Natural killer cell (primary cell): ENCODE measurements at regions not wholly inside any gene's neighbourhood (a gene's known extent, or its start where the extent isn't known, plus 50 kb on each side); places are given as distances from the start of the nearest gene placed in this dataset.

ENCODE experiments used
- ATAC-seq, 3 donors: fragments of 150-1000 bp in 2 of 3; fragments of 200-7000 bp in 1 of 3; cut with Tn5 transposase; 1 replicate in 1 of 3; 2 replicates in 2 of 3; pipeline ENCODE4 v1.10.0; 2021; ENCODE audit warnings: mild to moderate bottlenecking in 2 of 3, moderate library complexity in 2 of 3
- DNase-seq, 2 donors: peaks; one replicate each; pipeline versions ENCODE4 v3.0.0 to v3.0.0-alpha.2; 2013 to 2021; ENCODE audit warnings: mixed read lengths in 1 of 2
- H3K27ac ChIP-seq: one replicate; pipeline ENCODE4 v1.5.1; 2013; ENCODE audit warnings: mild to moderate bottlenecking, low read length
- H3K27me3 ChIP-seq: one replicate; pipeline ENCODE4 v1.6.1; 2013; ENCODE audit warnings: low read length; ENCODE audit not compliant: control insufficient read depth, insufficient read depth
- H3K36me3 ChIP-seq: one replicate; pipeline ENCODE4 v1.6.1; 2013; ENCODE audit warnings: low read length; ENCODE audit not compliant: control insufficient read depth, insufficient read depth
- H3K4me1 ChIP-seq: one replicate; pipeline ENCODE4 v1.6.1; 2013; ENCODE audit warnings: low read length; ENCODE audit not compliant: control insufficient read depth, insufficient read depth
- H3K4me3 ChIP-seq: one replicate; pipeline ENCODE4 v1.5.1; 2013; ENCODE audit warnings: low read length
- H3K9me3 ChIP-seq: one replicate; pipeline ENCODE4 v1.6.1; 2013; ENCODE audit warnings: low read length; ENCODE audit not compliant: control insufficient read depth, insufficient read depth
- H3K27ac Mint-ChIP-seq, 2 donors: one replicate each; pipeline ENCODE4 v1.8.0; 2022; ENCODE audit warnings: mild to moderate bottlenecking in 2 of 2, mixed read lengths in 2 of 2, moderate library complexity in 1 of 2
- H3K27me3 Mint-ChIP-seq, 2 donors: one replicate each; pipeline ENCODE4 v1.8.0; 2022; ENCODE audit warnings: low read depth in 2 of 2, mixed read lengths in 2 of 2
- H3K36me3 Mint-ChIP-seq: one replicate; pipeline ENCODE4 v1.8.0; 2022; ENCODE audit warnings: mixed read lengths
- H3K4me1 Mint-ChIP-seq, 2 donors: one replicate each; pipeline ENCODE4 v1.8.0; 2022; ENCODE audit warnings: mixed read lengths in 2 of 2
- H3K4me3 Mint-ChIP-seq: one replicate; pipeline ENCODE4 v1.8.0; 2022; ENCODE audit warnings: mild to moderate bottlenecking, moderate library complexity, mixed read lengths
- H3K9me3 Mint-ChIP-seq, 2 donors: one replicate each; pipeline ENCODE4 v1.8.0; 2022; ENCODE audit warnings: mixed read lengths in 2 of 2
- WGBS: methylation state at CpG from one replicate; pipeline ENCODE4 v1.1.7; 2013; ENCODE audit warnings: missing lambda C conversion rate; ENCODE audit not compliant: insufficient coverage; 5-methylcytosine and 5-hydroxymethylcytosine counted together
- intact Hi-C: fragments of 100-400 bp; cut with micrococcal nuclease; formaldehyde crosslinking; loops from one replicate; pipeline ENCODE4 v1.14.2; 2022
- TF ChIP-seq, protein P1 (sequence below): fragments of 200-600 bp; IDR thresholded peaks from one replicate; pipeline ENCODE4 v1.8.0; 2022; ENCODE audit warnings: antibody characterized with exemption

- no peaks in the 10 kb centered on the region for H3K36me3 Mint-ChIP-seq
- ATAC-seq (no peak), DNase-seq (no peak)
- Histone ChIP-seq H3K27ac (no peak overlapping the region), H3K4me1 (no peaks in the 10 kb centered on the region), H3K36me3 (no peaks in the 10 kb centered on the region), H3K4me3 (no peak overlapping the region), H3K27me3 (peaks cover 2% of the 10 kb centered on the region), H3K9me3 (no peaks in the 10 kb centered on the region)
- peaks cover 12 to 21% of the 10 kb centered on the region in 2 donors for H3K27me3 Mint-ChIP-seq
- WGBS, result 43% methylated on average over 1 of the region's 1 CpG
- no peak overlapping the region for H3K4me3 Mint-ChIP-seq
- TF ChIP-seq, protein P1, sequence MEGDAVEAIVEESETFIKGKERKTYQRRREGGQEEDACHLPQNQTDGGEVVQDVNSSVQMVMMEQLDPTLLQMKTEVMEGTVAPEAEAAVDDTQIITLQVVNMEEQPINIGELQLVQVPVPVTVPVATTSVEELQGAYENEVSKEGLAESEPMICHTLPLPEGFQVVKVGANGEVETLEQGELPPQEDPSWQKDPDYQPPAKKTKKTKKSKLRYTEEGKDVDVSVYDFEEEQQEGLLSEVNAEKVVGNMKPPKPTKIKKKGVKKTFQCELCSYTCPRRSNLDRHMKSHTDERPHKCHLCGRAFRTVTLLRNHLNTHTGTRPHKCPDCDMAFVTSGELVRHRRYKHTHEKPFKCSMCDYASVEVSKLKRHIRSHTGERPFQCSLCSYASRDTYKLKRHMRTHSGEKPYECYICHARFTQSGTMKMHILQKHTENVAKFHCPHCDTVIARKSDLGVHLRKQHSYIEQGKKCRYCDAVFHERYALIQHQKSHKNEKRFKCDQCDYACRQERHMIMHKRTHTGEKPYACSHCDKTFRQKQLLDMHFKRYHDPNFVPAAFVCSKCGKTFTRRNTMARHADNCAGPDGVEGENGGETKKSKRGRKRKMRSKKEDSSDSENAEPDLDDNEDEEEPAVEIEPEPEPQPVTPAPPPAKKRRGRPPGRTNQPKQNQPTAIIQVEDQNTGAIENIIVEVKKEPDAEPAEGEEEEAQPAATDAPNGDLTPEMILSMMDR, result no peak
- H3K9me3 Mint-ChIP-seq, result no peaks in the 10 kb centered on the region
- H3K4me1 Mint-ChIP-seq, result peaks cover 0 to 2% of the 10 kb centered on the region in 2 donors
- intact Hi-C loops, result no loop called here
- no peak overlapping the region for H3K27ac Mint-ChIP-seq
Measured at GRCh38 chr5:86997516-86997915, 270.2 kb upstream of the RASA1 start.

DNA sequence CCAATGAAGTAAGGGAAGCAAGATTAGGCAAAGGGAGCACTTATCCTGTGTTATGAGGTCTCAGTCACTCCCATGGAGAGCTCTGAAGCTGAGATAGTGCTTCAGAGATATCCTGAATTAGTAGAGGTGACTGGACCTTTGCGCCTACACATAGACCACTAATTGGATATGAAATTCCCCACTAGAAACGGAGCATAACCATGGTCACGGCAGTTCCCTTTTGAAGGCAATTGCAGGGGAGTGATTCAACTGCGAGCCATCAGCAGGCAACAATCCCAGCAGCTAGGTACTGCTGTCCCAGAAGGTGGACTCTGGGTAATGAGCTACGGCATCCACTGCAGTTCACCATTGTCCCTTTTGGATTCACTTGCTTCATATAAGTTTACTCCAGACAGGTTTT lies 267.7 kb upstream of the RASA1 start:
- H3K9me3 Mint-ChIP-seq, result no peaks in the 10 kb centered on the region
- no peaks in the 10 kb centered on the region for H3K4me1 ChIP-seq
- H3K36me3 ChIP-seq, result no peaks in the 10 kb centered on the region
- WGBS, result 93% methylated on average over 5 of the region's 5 CpGs
- no peaks in the 10 kb centered on the region for H3K9me3 ChIP-seq
- DNase-seq (no peak), ATAC-seq (no peak)
- peaks cover 2% of the 10 kb centered on the region for H3K27me3 ChIP-seq
- H3K36me3 Mint-ChIP-seq, result no peaks in the 10 kb centered on the region
- no peak overlapping the region for H3K27ac Mint-ChIP-seq
- H3K4me3 Mint-ChIP-seq, result no peak overlapping the region
- peaks cover 12 to 21% of the 10 kb centered on the region in 2 donors for H3K27me3 Mint-ChIP-seq
- intact Hi-C loops, result no loop called here
- no peak overlapping the region for H3K4me3 ChIP-seq
- no peak overlapping the region for H3K27ac ChIP-seq
- TF ChIP-seq, protein P1, result no peak
- peaks cover 0 to 6% of the 10 kb centered on the region in 2 donors for H3K4me1 Mint-ChIP-seq

GRCh38 chr5:87002485-87002884 lies 265.2 kb upstream of the RASA1 start:
- TF ChIP-seq, protein P1, result no peak

DNA sequence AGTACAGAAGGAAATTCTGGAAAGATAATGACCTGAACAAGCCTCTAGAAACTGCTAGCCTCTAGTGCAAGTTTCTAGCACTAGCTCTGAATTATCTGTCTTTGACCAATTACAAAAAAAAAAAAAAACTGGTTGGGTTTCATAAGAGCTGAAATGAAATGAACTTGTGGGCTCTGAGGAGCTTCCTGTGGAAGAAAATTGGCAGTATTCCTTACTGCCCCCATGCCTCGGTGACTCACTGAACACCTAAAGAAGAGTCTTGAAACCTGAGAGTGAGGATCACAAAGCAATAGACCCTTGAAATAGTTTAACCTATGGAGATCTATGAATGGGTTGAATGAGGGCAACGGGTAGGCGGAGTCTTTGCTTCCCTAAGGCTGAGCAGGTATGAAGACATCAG lies 263.6 kb upstream of the RASA1 start:
- TF ChIP-seq, protein P1, result no peak
- H3K4me1 ChIP-seq, result no peaks in the 10 kb centered on the region
- Mint-ChIP-seq H3K9me3 (no peaks in the 10 kb centered on the region), H3K27ac (no peak overlapping the region), H3K4me1 (peaks cover 0 to 6% of the 10 kb centered on the region in 2 donors), H3K4me3 (no peak overlapping the region), H3K27me3 (no peaks in the 10 kb centered on the region), H3K36me3 (no peaks in the 10 kb centered on the region)
- intact Hi-C loops, result no loop called here
- no peaks in the 10 kb centered on the region for H3K27me3 ChIP-seq
- 83% methylated on average over 3 of the region's 3 CpGs for WGBS
- no peak overlapping the region for H3K4me3 ChIP-seq
- no peaks in the 10 kb centered on the region for H3K9me3 ChIP-seq
- no peak overlapping the region for H3K27ac ChIP-seq
- no peaks in the 10 kb centered on the region for H3K36me3 ChIP-seq
- ATAC-seq, result no peak
- DNase-seq, result no peak

More at GRCh38 chr5:87002485-87002884, 265.2 kb upstream of the RASA1 start:
- Histone ChIP-seq H3K9me3 (no peaks in the 10 kb centered on the region), H3K27ac (no peak overlapping the region), H3K27me3 (peaks cover 2% of the 10 kb centered on the region), H3K36me3 (no peaks in the 10 kb centered on the region), H3K4me1 (no peaks in the 10 kb centered on the region), H3K4me3 (no peak overlapping the region)
- intact Hi-C loops, result no loop called here
- H3K9me3 Mint-ChIP-seq, result no peaks in the 10 kb centered on the region
- H3K4me3 Mint-ChIP-seq, result no peak overlapping the region
- peaks cover 0 to 6% of the 10 kb centered on the region in 2 donors for H3K4me1 Mint-ChIP-seq
- H3K27me3 Mint-ChIP-seq, result peaks cover 9 to 10% of the 10 kb centered on the region in 2 donors
- DNase-seq (no peak), ATAC-seq (no peak)
- no peaks in the 10 kb centered on the region for H3K36me3 Mint-ChIP-seq
- 84% methylated on average over 2 of the region's 3 CpGs for WGBS
- H3K27ac Mint-ChIP-seq, result no peak overlapping the region
